PC-3 (cell line): ENCODE measurements at regions not wholly inside any gene's neighbourhood (a gene's known extent, or its start where the extent isn't known, plus 50 kb on each side); places are given as distances from the start of the nearest gene placed in this dataset.

Experiments used
- ATAC-seq: fragments of 200-7000 bp; cut with Tn5 transposase; 2 replicates; pipeline ENCODE4 v1.9.1; 2020; ENCODE audit warnings: mild to moderate bottlenecking, moderate library complexity
- BruUV-seq: library from RNA; stranded (reverse); fragments of 400-500 nt; replicated peaks from 2 replicates; lab custom pipeline; 2021; lab: Mats Ljungman, UMichigan
- CTCF ChIA-PET: fragments of 300-600 bp; sonication (Branson Sonifier 250); formaldehyde crosslinking; loops from one replicate; lab custom pipeline; 2022; ENCODE audit warnings: antibody characterized with exemption; lab: Charles Lee
- POLR2A ChIA-PET: fragments of 300-600 bp; sonication (Branson Sonifier 250); formaldehyde crosslinking; loops from one replicate; lab custom pipeline; 2022; ENCODE audit warnings: antibody characterized with exemption; ENCODE audit not compliant: unreplicated experiment; lab: Charles Lee
- DNase-seq: peaks from one replicate; pipeline ENCODE4 v3.0.0-alpha.2; 2015
- H2AFZ ChIP-seq: fragments of 300-600 bp; sonication (generic); 2 replicates; pipeline ENCODE4 v1.6.0; 2016; ENCODE audit warnings: antibody characterized with exemption, low read length
- H3F3A ChIP-seq: fragments of 300-600 bp; sonication (generic); one replicate; pipeline ENCODE4 v1.6.0; 2017; ENCODE audit warnings: antibody characterized with exemption, low read length, control low read depth, mild to moderate bottlenecking; ENCODE audit not compliant: unreplicated experiment
- H3K27ac ChIP-seq: fragments of 300-600 bp; sonication (generic); 2 replicates; pipeline ENCODE4 v1.5.1; 2016; ENCODE audit warnings: mild to moderate bottlenecking, low read length
- H3K27me3 ChIP-seq: fragments of 300-600 bp; sonication (generic); 2 replicates; pipeline ENCODE4 v1.6.1; 2016; ENCODE audit warnings: low read length, mixed read lengths
- H3K36me3 ChIP-seq: fragments of 300-600 bp; sonication (generic); 2 replicates; pipeline ENCODE4 v1.6.1; 2016; ENCODE audit warnings: low read depth, mixed run types, low read length, mixed read lengths
- H3K4me1 ChIP-seq: fragments of 300-600 bp; sonication (generic); 2 replicates; pipeline ENCODE4 v1.5.1; 2016; ENCODE audit warnings: low read length; ENCODE audit not compliant: insufficient read depth
- H3K4me2 ChIP-seq: fragments of 300-600 bp; sonication (generic); 2 replicates; pipeline ENCODE4 v1.6.0; 2016; ENCODE audit warnings: low read length
- H3K4me3 ChIP-seq: fragments of 300-600 bp; sonication (generic); 2 replicates; pipeline ENCODE4 v1.5.1; 2016; ENCODE audit warnings: mild to moderate bottlenecking, low read length, mixed read lengths
- H3K79me2 ChIP-seq: fragments of 300-600 bp; sonication (generic); 2 replicates; pipeline ENCODE4 v1.6.1; 2017; ENCODE audit warnings: low read length, mixed read lengths
- H3K9ac ChIP-seq: fragments of 300-600 bp; sonication (generic); 2 replicates; pipeline ENCODE4 v1.6.0; 2016; ENCODE audit warnings: mild to moderate bottlenecking, low read length
- H3K9me2 ChIP-seq: fragments of 300-600 bp; sonication (generic); replicated peaks from 2 replicates; pipeline ENCODE4 v1.6.1; 2016; ENCODE audit warnings: mixed run types, low read length, mixed read lengths
- H3K9me3 ChIP-seq: fragments of 300-600 bp; sonication (generic); 2 replicates; pipeline ENCODE4 v1.6.1; 2016; ENCODE audit warnings: low read length, mixed read lengths
- H4K20me1 ChIP-seq: fragments of 300-600 bp; sonication (generic); 2 replicates; pipeline ENCODE4 v1.6.1; 2016; ENCODE audit warnings: low read length, mixed read lengths
- CTCF ChIP-seq: fragments of 300-600 bp; sonication (generic); conservative IDR thresholded peaks from 2 replicates; pipeline ENCODE4 v1.5.1; 2017; ENCODE audit warnings: antibody characterized with exemption, low read depth, mild to moderate bottlenecking, low read length
- EZH2 ChIP-seq: fragments of 300-600 bp; sonication (generic); IDR thresholded peaks from one replicate; pipeline ENCODE4 v1.6.1; 2017; ENCODE audit warnings: antibody characterized with exemption, mild to moderate bottlenecking, low read length; ENCODE audit not compliant: unreplicated experiment
- EZH2phosphoT487 ChIP-seq: fragments of 300-600 bp; sonication (generic); IDR thresholded peaks from 2 replicates; pipeline ENCODE4 v1.6.1; 2018; ENCODE audit warnings: mild to moderate bottlenecking, antibody characterized with exemption, low read length, borderline replicate concordance
- intact Hi-C: fragments of 100-400 bp; cut with micrococcal nuclease; formaldehyde crosslinking; loops from 2 replicates; pipeline ENCODE4 v1.9.0; 2023

DNA sequence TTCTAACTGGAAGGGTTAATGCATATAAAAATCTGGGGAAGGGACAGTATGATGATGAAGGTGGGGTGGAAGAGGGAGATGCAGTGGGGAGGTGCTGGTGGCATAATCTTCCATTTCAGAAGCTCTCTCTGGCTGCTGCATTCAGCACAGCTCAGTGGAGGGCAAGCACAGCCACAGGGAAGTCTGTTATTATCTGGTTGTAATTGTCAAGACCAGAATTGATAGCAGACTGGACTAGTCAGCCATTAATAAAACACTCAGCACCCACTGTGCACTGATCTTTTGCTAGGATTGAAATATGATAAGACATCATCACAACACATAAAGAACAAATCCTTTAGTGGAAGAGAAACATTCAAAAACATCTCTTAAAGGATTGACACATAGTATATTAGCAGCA lies 414.2 kb upstream of the LCORL start:
- H2AFZ ChIP-seq = no peak overlapping the region
- no peak for DNase-seq
- H3F3A ChIP-seq = no peaks in the 10 kb centered on the region
- ChIA-PET POLR2A (no interaction called here), CTCF (no interaction called here)
- H3K9me3 ChIP-seq = no peaks in the 10 kb centered on the region
- intact Hi-C loops = no loop called here
- no peaks in the 10 kb centered on the region for H3K9me2 ChIP-seq
- H4K20me1 ChIP-seq = no peaks in the 10 kb centered on the region
- no peaks in the 10 kb centered on the region for H3K4me1 ChIP-seq
- no peak for ATAC-seq
- H3K36me3 ChIP-seq = no peaks in the 10 kb centered on the region
- no peaks in the 10 kb centered on the region for H3K79me2 ChIP-seq
- H3K27ac ChIP-seq = no peak overlapping the region
- H3K4me3 ChIP-seq = no peak overlapping the region
- no peak overlapping the region for H3K9ac ChIP-seq
- H3K27me3 ChIP-seq = no peaks in the 10 kb centered on the region
- H3K4me2 ChIP-seq = no peak overlapping the region
- TF ChIP-seq CTCF (no peak), EZH2phosphoT487 (no peak), EZH2 (no peak)
- BruUV-seq = no TSS peak

- intact Hi-C loops = no loop called here
- H3K4me3 ChIP-seq = no peak overlapping the region
- CTCF ChIA-PET = no interaction called here
- no peaks in the 10 kb centered on the region for H3K9me2 ChIP-seq
- no peaks in the 10 kb centered on the region for H4K20me1 ChIP-seq
- no peak overlapping the region for H2AFZ ChIP-seq
- no peak overlapping the region for H3K4me2 ChIP-seq
- ATAC-seq (no peak), DNase-seq (no peak)
- BruUV-seq = no TSS peak
- H3K79me2 ChIP-seq = no peaks in the 10 kb centered on the region
- no peaks in the 10 kb centered on the region for H3K4me1 ChIP-seq
- no peak overlapping the region for H3K9ac ChIP-seq
- no peaks in the 10 kb centered on the region for H3F3A ChIP-seq
- H3K36me3 ChIP-seq = no peaks in the 10 kb centered on the region
- no peak for TF ChIP-seq CTCF
- TF ChIP-seq EZH2 = no peak
- no peak for TF ChIP-seq EZH2phosphoT487
- POLR2A ChIA-PET = no interaction called here
- no peaks in the 10 kb centered on the region for H3K27me3 ChIP-seq
- H3K9me3 ChIP-seq = no peaks in the 10 kb centered on the region
- H3K27ac ChIP-seq = no peak overlapping the region
Observed at GRCh38 chr4:18422685-18423084, 401.1 kb upstream of the LCORL start.

DNA sequence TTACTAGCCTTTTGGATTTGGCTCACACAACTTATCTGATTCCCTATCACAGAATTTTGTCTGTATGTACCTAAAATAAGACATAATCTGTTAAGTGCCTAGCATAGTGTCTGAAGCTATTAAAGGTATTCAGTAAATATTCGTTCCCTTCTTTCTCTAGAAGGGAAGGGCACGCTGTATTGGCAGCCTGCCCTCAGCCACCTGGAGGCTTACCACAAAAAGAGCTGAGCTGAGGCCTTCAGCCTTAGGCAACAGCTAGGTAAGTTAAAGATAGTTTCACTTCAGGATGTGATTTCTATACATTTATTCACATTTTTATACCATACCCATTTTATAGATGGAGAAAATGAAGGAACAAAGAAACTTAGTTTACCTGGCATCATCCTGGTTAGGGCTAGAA lies 400.0 kb upstream of the LCORL start:
- H3K27me3 ChIP-seq = no peaks in the 10 kb centered on the region
- no peaks in the 10 kb centered on the region for H3F3A ChIP-seq
- H2AFZ ChIP-seq = no peak overlapping the region
- no peaks in the 10 kb centered on the region for H4K20me1 ChIP-seq
- intact Hi-C loops = no loop called here
- H3K4me1 ChIP-seq = no peaks in the 10 kb centered on the region
- CTCF ChIA-PET = no interaction called here
- no peak overlapping the region for H3K4me3 ChIP-seq
- H3K9me2 ChIP-seq = no peaks in the 10 kb centered on the region
- no peak overlapping the region for H3K4me2 ChIP-seq
- H3K27ac ChIP-seq = no peak overlapping the region
- POLR2A ChIA-PET = no interaction called here
- H3K9me3 ChIP-seq = no peaks in the 10 kb centered on the region
- no peak for TF ChIP-seq CTCF
- no peak for TF ChIP-seq EZH2phosphoT487
- ATAC-seq (no peak), DNase-seq (no peak)
- no peaks in the 10 kb centered on the region for H3K36me3 ChIP-seq
- H3K79me2 ChIP-seq = no peaks in the 10 kb centered on the region
- no TSS peak for BruUV-seq
- H3K9ac ChIP-seq = no peak overlapping the region
